ENCODE measurements at regions not wholly inside any gene's neighbourhood (a gene's known extent, or its start where the extent isn't known, plus 50 kb on each side); places are given as distances from the start of the nearest gene placed in this dataset.

GRCh38 chr4:31045151-31045550 is 325.0 kb downstream of the PCDH7 start:
- Histone ChIP-seq H3K27ac (ENCODE audit: low read length) (no peak overlapping the region), H3K36me3 (ENCODE audit: control insufficient read depth, insufficient read depth, low read length) (no peaks in the 10 kb centered on the region), H3K4me1 (ENCODE audit: control insufficient read depth, insufficient read depth, low read length) (no peaks in the 10 kb centered on the region), H3K27me3 (ENCODE audit: control insufficient read depth, insufficient read depth, low read length) (no peaks in the 10 kb centered on the region), H3K4me3 (ENCODE audit: low read length) (no peak overlapping the region), H3K9me3 (ENCODE audit: control insufficient read depth, insufficient read depth, low read length) (no peaks in the 10 kb centered on the region)
- Mint-ChIP-seq H3K27me3 (ENCODE audit: low read depth in 2 of 2) (no peaks in the 10 kb centered on the region), H3K4me1 (no peaks in the 10 kb centered on the region), H3K27ac (no peak overlapping the region), H3K36me3 (no peaks in the 10 kb centered on the region), H3K4me3 (no peak overlapping the region), H3K9me3 (peaks cover 14 to 15% of the 10 kb centered on the region in 2 donors)
- intact Hi-C loops (cut with micrococcal nuclease), result no loop called here
- no peak for TF ChIP-seq CTCF (IDR thresholded peaks at IDR 0.05)
- WGBS (ENCODE audit: insufficient coverage), result 81% methylated on average over 3 of the region's 4 CpGs
- ATAC-seq (no peak), DNase-seq (no peak)

GRCh38 chr4:31045724-31046318 is 325.7 kb downstream of the PCDH7 start:
- Mint-ChIP-seq H3K4me1 (no peaks in the 10 kb centered on the region), H3K36me3 (no peaks in the 10 kb centered on the region)
- intact Hi-C loops (cut with micrococcal nuclease), result no loop called here

GRCh38 chr4:31051151-31051550 is 331.0 kb downstream of the PCDH7 start:
- Mint-ChIP-seq H3K27me3 (ENCODE audit: low read depth in 2 of 2) (no peaks in the 10 kb centered on the region), H3K27ac (no peak overlapping the region), H3K36me3 (no peaks in the 10 kb centered on the region), H3K4me1 (no peaks in the 10 kb centered on the region), H3K9me3 (peaks cover 8 to 11% of the 10 kb centered on the region in 2 donors), H3K4me3 (no peak overlapping the region)
- H3K27me3 ChIP-seq (ENCODE audit: control insufficient read depth, insufficient read depth, low read length), result no peaks in the 10 kb centered on the region
- no peaks in the 10 kb centered on the region for H3K9me3 ChIP-seq (ENCODE audit: control insufficient read depth, insufficient read depth, low read length)
- H3K36me3 ChIP-seq (ENCODE audit: control insufficient read depth, insufficient read depth, low read length), result no peaks in the 10 kb centered on the region
- DNase-seq (no peak), ATAC-seq (no peak)
- no peaks in the 10 kb centered on the region for H3K4me1 ChIP-seq (ENCODE audit: control insufficient read depth, insufficient read depth, low read length)
- no peak overlapping the region for H3K27ac ChIP-seq (ENCODE audit: low read length)
- H3K4me3 ChIP-seq (ENCODE audit: low read length), result no peak overlapping the region
- intact Hi-C loops (cut with micrococcal nuclease), result no loop called here
- TF ChIP-seq CTCF (IDR thresholded peaks at IDR 0.05), result no peak

More at GRCh38 chr4:31045724-31046318, 325.7 kb downstream of the PCDH7 start:
- no peak overlapping the region for H3K4me3 ChIP-seq (ENCODE audit: low read length)
- H3K4me1 ChIP-seq (ENCODE audit: control insufficient read depth, insufficient read depth, low read length), result no peaks in the 10 kb centered on the region
- Mint-ChIP-seq H3K4me3 (no peak overlapping the region), H3K27ac (no peak overlapping the region), H3K27me3 (ENCODE audit: low read depth in 2 of 2) (no peaks in the 10 kb centered on the region), H3K9me3 (peaks cover 13 to 14% of the 10 kb centered on the region in 2 donors)
- H3K36me3 ChIP-seq (ENCODE audit: control insufficient read depth, insufficient read depth, low read length), result no peaks in the 10 kb centered on the region
- H3K27ac ChIP-seq (ENCODE audit: low read length), result no peak overlapping the region
- no peaks in the 10 kb centered on the region for H3K27me3 ChIP-seq (ENCODE audit: control insufficient read depth, insufficient read depth, low read length)
- no peak for TF ChIP-seq CTCF (IDR thresholded peaks at IDR 0.05)
- no peak for ATAC-seq
- WGBS (ENCODE audit: insufficient coverage), result 59% methylated on average over 1 of the region's 2 CpGs
- DNase-seq, result no peak
- no peaks in the 10 kb centered on the region for H3K9me3 ChIP-seq (ENCODE audit: control insufficient read depth, insufficient read depth, low read length)

- Mint-ChIP-seq H3K27me3 (ENCODE audit: low read depth in 2 of 2) (no peaks in the 10 kb centered on the region), H3K4me1 (no peaks in the 10 kb centered on the region), H3K36me3 (no peaks in the 10 kb centered on the region), H3K27ac (no peak overlapping the region), H3K4me3 (no peak overlapping the region), H3K9me3 (peaks cover 12 to 15% of the 10 kb centered on the region in 2 donors)
- Histone ChIP-seq H3K36me3 (ENCODE audit: control insufficient read depth, insufficient read depth, low read length) (no peaks in the 10 kb centered on the region), H3K9me3 (ENCODE audit: control insufficient read depth, insufficient read depth, low read length) (no peaks in the 10 kb centered on the region), H3K27ac (ENCODE audit: low read length) (no peak overlapping the region), H3K4me1 (ENCODE audit: control insufficient read depth, insufficient read depth, low read length) (no peaks in the 10 kb centered on the region), H3K4me3 (ENCODE audit: low read length) (no peak overlapping the region), H3K27me3 (ENCODE audit: control insufficient read depth, insufficient read depth, low read length) (no peaks in the 10 kb centered on the region)
- no peak for TF ChIP-seq CTCF (IDR thresholded peaks at IDR 0.05)
- intact Hi-C loops (cut with micrococcal nuclease), result no loop called here
- no peak for ATAC-seq
- no peak for DNase-seq
- WGBS (ENCODE audit: insufficient coverage), result no CpG with 5 or more reads among the region's 3 CpGs
These were observed 331.4 kb downstream of the PCDH7 start for GRCh38 chr4:31051565-31051964.

Measured in natural killer cell (primary cell).